ENCODE measurements at regions not wholly inside any gene's neighbourhood (a gene's known extent, or its start where the extent isn't known, plus 50 kb on each side); places are given as distances from the start of the nearest gene placed in this dataset.

- Histone ChIP-seq H3K9me3 (ENCODE audit: control insufficient read depth in 2 of 2, low read length in 2 of 2) (no peaks in the 10 kb centered on the region), H3K9ac (ENCODE audit: low read length in 2 of 2) (no peak overlapping the region), H3K27me3 (ENCODE audit: control insufficient read depth in 1 of 2, insufficient read depth in 2 of 2, low read length in 2 of 2) (no peaks in the 10 kb centered on the region), H3K27ac (ENCODE audit: low read length) (peak overlapping the region; percentile 85), H3K4me1 (ENCODE audit: control insufficient read depth, insufficient read depth, low read length) (peaks cover 28% of the 10 kb centered on the region), H3K36me3 (ENCODE audit: control insufficient read depth in 2 of 2, insufficient read depth in 2 of 2, low read length in 2 of 2) (no peaks in the 10 kb centered on the region), H3K4me3 (ENCODE audit: low read length in 2 of 2) (peak overlapping the region in 1 of 2 donors; percentile 35)
These were observed 502.1 kb upstream of the B3GAT1 start for GRCh38 chr11:134913999-134914590.

GRCh38 chr11:134913391-134913790 is 501.3 kb upstream of the B3GAT1 start:
- H3K27ac ChIP-seq (ENCODE audit: low read length), result no peak overlapping the region
- H3K9ac ChIP-seq (ENCODE audit: low read length in 2 of 2), result no peak overlapping the region
- H3K36me3 ChIP-seq (ENCODE audit: control insufficient read depth in 2 of 2, insufficient read depth in 2 of 2, low read length in 2 of 2), result no peaks in the 10 kb centered on the region
- H3K27me3 ChIP-seq (ENCODE audit: control insufficient read depth in 1 of 2, insufficient read depth in 2 of 2, low read length in 2 of 2), result no peaks in the 10 kb centered on the region
- H3K9me3 ChIP-seq (ENCODE audit: control insufficient read depth in 2 of 2, low read length in 2 of 2), result no peaks in the 10 kb centered on the region
- peaks cover 28% of the 10 kb centered on the region for H3K4me1 ChIP-seq (ENCODE audit: control insufficient read depth, insufficient read depth, low read length)
- H3K4me3 ChIP-seq (ENCODE audit: low read length in 2 of 2), result no peak overlapping the region

GRCh38 chr11:134911514-134912180 is 499.6 kb upstream of the B3GAT1 start:
- no peaks in the 10 kb centered on the region for H3K9me3 ChIP-seq (ENCODE audit: control insufficient read depth in 2 of 2, low read length in 2 of 2)
- no peak overlapping the region for H3K4me3 ChIP-seq (ENCODE audit: low read length in 2 of 2)
- H3K36me3 ChIP-seq (ENCODE audit: control insufficient read depth in 2 of 2, insufficient read depth in 2 of 2, low read length in 2 of 2), result no peaks in the 10 kb centered on the region
- no peak overlapping the region for H3K27ac ChIP-seq (ENCODE audit: low read length)
- H3K4me1 ChIP-seq (ENCODE audit: control insufficient read depth, insufficient read depth, low read length), result peaks cover 26% of the 10 kb centered on the region
- no peak overlapping the region for H3K9ac ChIP-seq (ENCODE audit: low read length in 2 of 2)
- H3K27me3 ChIP-seq (ENCODE audit: control insufficient read depth in 1 of 2, insufficient read depth in 2 of 2, low read length in 2 of 2), result peaks cover 0 to 4% of the 10 kb centered on the region in 2 donors

GRCh38 chr11:134908583-134908982 is 496.5 kb upstream of the B3GAT1 start:
- Histone ChIP-seq H3K36me3 (ENCODE audit: control insufficient read depth in 2 of 2, insufficient read depth in 2 of 2, low read length in 2 of 2) (no peaks in the 10 kb centered on the region), H3K9me3 (ENCODE audit: control insufficient read depth in 2 of 2, low read length in 2 of 2) (no peaks in the 10 kb centered on the region), H3K9ac (ENCODE audit: low read length in 2 of 2) (no peak overlapping the region), H3K4me3 (ENCODE audit: low read length in 2 of 2) (no peak overlapping the region), H3K4me1 (ENCODE audit: control insufficient read depth, insufficient read depth, low read length) (peaks cover 6% of the 10 kb centered on the region), H3K27ac (ENCODE audit: low read length) (no peak overlapping the region), H3K27me3 (ENCODE audit: control insufficient read depth in 1 of 2, insufficient read depth in 2 of 2, low read length in 2 of 2) (peaks cover 6 to 13% of the 10 kb centered on the region in 2 donors)

GRCh38 chr11:134907636-134908035 is 495.6 kb upstream of the B3GAT1 start:
- no peak overlapping the region for H3K4me3 ChIP-seq (ENCODE audit: low read length in 2 of 2)
- no peaks in the 10 kb centered on the region for H3K36me3 ChIP-seq (ENCODE audit: control insufficient read depth in 2 of 2, insufficient read depth in 2 of 2, low read length in 2 of 2)
- no peak overlapping the region for H3K27ac ChIP-seq (ENCODE audit: low read length)
- H3K9me3 ChIP-seq (ENCODE audit: control insufficient read depth in 2 of 2, low read length in 2 of 2), result no peaks in the 10 kb centered on the region
- peaks cover 6 to 16% of the 10 kb centered on the region in 2 donors for H3K27me3 ChIP-seq (ENCODE audit: control insufficient read depth in 1 of 2, insufficient read depth in 2 of 2, low read length in 2 of 2)
- H3K9ac ChIP-seq (ENCODE audit: low read length in 2 of 2), result no peak overlapping the region
- H3K4me1 ChIP-seq (ENCODE audit: control insufficient read depth, insufficient read depth, low read length), result peaks cover 6% of the 10 kb centered on the region

GRCh38 chr11:134906356-134906955 is 494.4 kb upstream of the B3GAT1 start:
- H3K9me3 ChIP-seq (ENCODE audit: control insufficient read depth in 2 of 2, low read length in 2 of 2), result no peaks in the 10 kb centered on the region
- peaks cover 6% of the 10 kb centered on the region for H3K4me1 ChIP-seq (ENCODE audit: control insufficient read depth, insufficient read depth, low read length)
- H3K27me3 ChIP-seq (ENCODE audit: control insufficient read depth in 1 of 2, insufficient read depth in 2 of 2, low read length in 2 of 2), result peaks cover 6 to 25% of the 10 kb centered on the region in 2 donors
- H3K9ac ChIP-seq (ENCODE audit: low read length in 2 of 2), result no peak overlapping the region
- H3K27ac ChIP-seq (ENCODE audit: low read length), result no peak overlapping the region
- H3K36me3 ChIP-seq (ENCODE audit: control insufficient read depth in 2 of 2, insufficient read depth in 2 of 2, low read length in 2 of 2), result no peaks in the 10 kb centered on the region
- H3K4me3 ChIP-seq (ENCODE audit: low read length in 2 of 2), result no peak overlapping the region

GRCh38 chr11:134905928-134906327 is 493.9 kb upstream of the B3GAT1 start:
- no peak overlapping the region for H3K27ac ChIP-seq (ENCODE audit: low read length)
- no peak overlapping the region for H3K9ac ChIP-seq (ENCODE audit: low read length in 2 of 2)
- no peaks in the 10 kb centered on the region for H3K9me3 ChIP-seq (ENCODE audit: control insufficient read depth in 2 of 2, low read length in 2 of 2)
- H3K27me3 ChIP-seq (ENCODE audit: control insufficient read depth in 1 of 2, insufficient read depth in 2 of 2, low read length in 2 of 2), result peaks cover 6 to 27% of the 10 kb centered on the region in 2 donors
- H3K4me3 ChIP-seq (ENCODE audit: low read length in 2 of 2), result no peak overlapping the region
- no peaks in the 10 kb centered on the region for H3K36me3 ChIP-seq (ENCODE audit: control insufficient read depth in 2 of 2, insufficient read depth in 2 of 2, low read length in 2 of 2)
- H3K4me1 ChIP-seq (ENCODE audit: control insufficient read depth, insufficient read depth, low read length), result peaks cover 6% of the 10 kb centered on the region

- peaks cover 6% of the 10 kb centered on the region for H3K4me1 ChIP-seq (ENCODE audit: control insufficient read depth, insufficient read depth, low read length)
- no peak overlapping the region for H3K9ac ChIP-seq (ENCODE audit: low read length in 2 of 2)
- H3K27ac ChIP-seq (ENCODE audit: low read length), result no peak overlapping the region
- H3K27me3 ChIP-seq (ENCODE audit: control insufficient read depth in 1 of 2, insufficient read depth in 2 of 2, low read length in 2 of 2), result peaks cover 6 to 27% of the 10 kb centered on the region in 2 donors
- no peaks in the 10 kb centered on the region for H3K36me3 ChIP-seq (ENCODE audit: control insufficient read depth in 2 of 2, insufficient read depth in 2 of 2, low read length in 2 of 2)
- no peaks in the 10 kb centered on the region for H3K9me3 ChIP-seq (ENCODE audit: control insufficient read depth in 2 of 2, low read length in 2 of 2)
- H3K4me3 ChIP-seq (ENCODE audit: low read length in 2 of 2), result no peak overlapping the region
These were observed 493.5 kb upstream of the B3GAT1 start for GRCh38 chr11:134905517-134905916.

GRCh38 chr11:134904103-134904790 is 492.2 kb upstream of the B3GAT1 start:
- peaks cover 6% of the 10 kb centered on the region for H3K4me1 ChIP-seq (ENCODE audit: control insufficient read depth, insufficient read depth, low read length)
- no peak overlapping the region for H3K27ac ChIP-seq (ENCODE audit: low read length)
- H3K4me3 ChIP-seq (ENCODE audit: low read length in 2 of 2), result no peak overlapping the region
- no peaks in the 10 kb centered on the region for H3K9me3 ChIP-seq (ENCODE audit: control insufficient read depth in 2 of 2, low read length in 2 of 2)
- peaks cover 6 to 30% of the 10 kb centered on the region in 2 donors for H3K27me3 ChIP-seq (ENCODE audit: control insufficient read depth in 1 of 2, insufficient read depth in 2 of 2, low read length in 2 of 2)
- H3K9ac ChIP-seq (ENCODE audit: low read length in 2 of 2), result no peak overlapping the region
- no peaks in the 10 kb centered on the region for H3K36me3 ChIP-seq (ENCODE audit: control insufficient read depth in 2 of 2, insufficient read depth in 2 of 2, low read length in 2 of 2)

GRCh38 chr11:134901955-134902918 is 490.2 kb upstream of the B3GAT1 start:
- Histone ChIP-seq H3K9me3 (ENCODE audit: control insufficient read depth in 2 of 2, low read length in 2 of 2) (no peaks in the 10 kb centered on the region), H3K27me3 (ENCODE audit: control insufficient read depth in 1 of 2, insufficient read depth in 2 of 2, low read length in 2 of 2) (peaks cover 6 to 27% of the 10 kb centered on the region in 2 donors), H3K4me3 (ENCODE audit: low read length in 2 of 2) (no peak overlapping the region), H3K9ac (ENCODE audit: low read length in 2 of 2) (no peak overlapping the region), H3K27ac (ENCODE audit: low read length) (no peak overlapping the region), H3K36me3 (ENCODE audit: control insufficient read depth in 2 of 2, insufficient read depth in 2 of 2, low read length in 2 of 2) (no peaks in the 10 kb centered on the region), H3K4me1 (ENCODE audit: control insufficient read depth, insufficient read depth, low read length) (peaks cover 6% of the 10 kb centered on the region)

Measured in stomach smooth muscle (tissue), 2 donors.